ENCODE measurements at regions not wholly inside any gene's neighbourhood (a gene's known extent, or its start where the extent isn't known, plus 50 kb on each side); places are given as distances from the start of the nearest gene placed in this dataset.

GRCh38 chr10:24147321-24147720 lies 61.6 kb upstream of the KIAA1217 start:
- Mint-ChIP-seq H3K27ac (no peak overlapping the region), H3K4me1 (no peaks in the 10 kb centered on the region), H3K36me3 (no peaks in the 10 kb centered on the region), H3K9me3 (peaks cover 0 to 15% (median 7%) of the 10 kb centered on the region in 5 donors), H3K4me3 (no peak overlapping the region), H3K27me3 (peaks cover 0 to 2% of the 10 kb centered on the region in 2 donors)
- no peak for DNase-seq
- H3K36me3 ChIP-seq (ENCODE audit: insufficient read depth, low read length): no peaks in the 10 kb centered on the region
- no peak overlapping the region for H3K27ac ChIP-seq (ENCODE audit: low read depth, low read length)
- no peak overlapping the region for H3K4me3 ChIP-seq (ENCODE audit: low read length)
- H3K4me1 ChIP-seq (ENCODE audit: insufficient read depth, low read length): no peaks in the 10 kb centered on the region
- ChIA-PET CTCF (interaction anchor here (0.7 kb wide), 1 partner anchor 488 kb away, joined by 4 read pairs; no protein-coding TSS in a partner anchor), POLR2A (no interaction called here)
- H3K9me3 ChIP-seq (ENCODE audit: low read length): no peaks in the 10 kb centered on the region
- no peaks in the 10 kb centered on the region for H3K27me3 ChIP-seq (ENCODE audit: insufficient read depth, low read length, poor library complexity, severe bottlenecking)

GRCh38 chr10:24149640-24150039 lies 59.3 kb upstream of the KIAA1217 start:
- Mint-ChIP-seq H3K27ac (no peak overlapping the region), H3K4me1 (no peaks in the 10 kb centered on the region), H3K27me3 (peaks cover 0 to 2% of the 10 kb centered on the region in 2 donors), H3K9me3 (peaks cover 0 to 20% (median 7%) of the 10 kb centered on the region in 5 donors), H3K4me3 (no peak overlapping the region), H3K36me3 (no peaks in the 10 kb centered on the region)
- H3K4me1 ChIP-seq (ENCODE audit: insufficient read depth, low read length): no peaks in the 10 kb centered on the region
- H3K27ac ChIP-seq (ENCODE audit: low read depth, low read length): no peak overlapping the region
- no peak for DNase-seq
- H3K9me3 ChIP-seq (ENCODE audit: low read length): no peaks in the 10 kb centered on the region
- no peaks in the 10 kb centered on the region for H3K27me3 ChIP-seq (ENCODE audit: insufficient read depth, low read length, poor library complexity, severe bottlenecking)
- H3K4me3 ChIP-seq (ENCODE audit: low read length): no peak overlapping the region
- H3K36me3 ChIP-seq (ENCODE audit: insufficient read depth, low read length): no peaks in the 10 kb centered on the region
- CTCF ChIA-PET: no interaction called here
- POLR2A ChIA-PET: no interaction called here

GRCh38 chr10:24150853-24151252 lies 58.1 kb upstream of the KIAA1217 start:
- H3K27ac Mint-ChIP-seq: no peak overlapping the region
- peaks cover 0 to 22% (median 4%) of the 10 kb centered on the region in 5 donors for H3K9me3 Mint-ChIP-seq
- no peaks in the 10 kb centered on the region for H3K9me3 ChIP-seq (ENCODE audit: low read length)
- ChIA-PET CTCF (no interaction called here), POLR2A (no interaction called here)
- H3K4me1 Mint-ChIP-seq: no peaks in the 10 kb centered on the region
- H3K27me3 ChIP-seq (ENCODE audit: insufficient read depth, low read length, poor library complexity, severe bottlenecking): no peaks in the 10 kb centered on the region
- H3K36me3 Mint-ChIP-seq: no peaks in the 10 kb centered on the region
- no peaks in the 10 kb centered on the region for H3K4me1 ChIP-seq (ENCODE audit: insufficient read depth, low read length)
- no peak overlapping the region for H3K4me3 ChIP-seq (ENCODE audit: low read length)
- peaks cover 0 to 2% of the 10 kb centered on the region in 2 donors for H3K27me3 Mint-ChIP-seq
- no peak overlapping the region for H3K27ac ChIP-seq (ENCODE audit: low read depth, low read length)
- H3K36me3 ChIP-seq (ENCODE audit: insufficient read depth, low read length): no peaks in the 10 kb centered on the region
- no peak overlapping the region for H3K4me3 Mint-ChIP-seq
- no peak for DNase-seq

- peaks cover 0 to 2% of the 10 kb centered on the region in 2 donors for H3K27me3 Mint-ChIP-seq
- H3K36me3 Mint-ChIP-seq: no peaks in the 10 kb centered on the region
- Histone ChIP-seq H3K27me3 (ENCODE audit: insufficient read depth, low read length, poor library complexity, severe bottlenecking) (no peaks in the 10 kb centered on the region), H3K4me1 (ENCODE audit: insufficient read depth, low read length) (no peaks in the 10 kb centered on the region), H3K9me3 (ENCODE audit: low read length) (no peaks in the 10 kb centered on the region), H3K27ac (ENCODE audit: low read depth, low read length) (no peak overlapping the region), H3K4me3 (ENCODE audit: low read length) (no peak overlapping the region), H3K36me3 (ENCODE audit: insufficient read depth, low read length) (no peaks in the 10 kb centered on the region)
- no peak overlapping the region for H3K4me3 Mint-ChIP-seq
- ChIA-PET CTCF (no interaction called here), POLR2A (no interaction called here)
- DNase-seq: no peak
- no peak overlapping the region for H3K27ac Mint-ChIP-seq
- H3K9me3 Mint-ChIP-seq: peaks cover 2 to 18% (median 4%) of the 10 kb centered on the region in 5 donors
- no peaks in the 10 kb centered on the region for H3K4me1 Mint-ChIP-seq
These were observed 56.7 kb upstream of the KIAA1217 start for GRCh38 chr10:24152270-24152669.

GRCh38 chr10:24153031-24153430 lies 55.9 kb upstream of the KIAA1217 start:
- Mint-ChIP-seq H3K36me3 (no peaks in the 10 kb centered on the region), H3K4me1 (no peaks in the 10 kb centered on the region), H3K4me3 (no peak overlapping the region), H3K27me3 (peaks cover 0 to 3% of the 10 kb centered on the region in 2 donors), H3K9me3 (peaks cover 2 to 22% (median 5%) of the 10 kb centered on the region in 5 donors), H3K27ac (no peak overlapping the region)
- ChIA-PET CTCF (no interaction called here), POLR2A (no interaction called here)
- Histone ChIP-seq H3K27me3 (ENCODE audit: insufficient read depth, low read length, poor library complexity, severe bottlenecking) (no peaks in the 10 kb centered on the region), H3K9me3 (ENCODE audit: low read length) (peaks cover 5% of the 10 kb centered on the region), H3K36me3 (ENCODE audit: insufficient read depth, low read length) (no peaks in the 10 kb centered on the region), H3K4me1 (ENCODE audit: insufficient read depth, low read length) (no peaks in the 10 kb centered on the region), H3K4me3 (ENCODE audit: low read length) (no peak overlapping the region), H3K27ac (ENCODE audit: low read depth, low read length) (no peak overlapping the region)
- DNase-seq: no peak

- no peak overlapping the region for H3K27ac ChIP-seq (ENCODE audit: low read depth, low read length)
- H3K27me3 ChIP-seq (ENCODE audit: insufficient read depth, low read length, poor library complexity, severe bottlenecking): no peaks in the 10 kb centered on the region
- no peaks in the 10 kb centered on the region for H3K36me3 ChIP-seq (ENCODE audit: insufficient read depth, low read length)
- H3K4me3 Mint-ChIP-seq: no peak overlapping the region
- no peaks in the 10 kb centered on the region for H3K4me1 Mint-ChIP-seq
- ChIA-PET CTCF (no interaction called here), POLR2A (no interaction called here)
- no peak overlapping the region for H3K27ac Mint-ChIP-seq
- H3K4me3 ChIP-seq (ENCODE audit: low read length): no peak overlapping the region
- peaks cover 6% of the 10 kb centered on the region for H3K9me3 ChIP-seq (ENCODE audit: low read length)
- peaks cover 2 to 26% (median 7%) of the 10 kb centered on the region in 5 donors for H3K9me3 Mint-ChIP-seq
- no peaks in the 10 kb centered on the region for H3K4me1 ChIP-seq (ENCODE audit: insufficient read depth, low read length)
- H3K27me3 Mint-ChIP-seq: peaks cover 0 to 3% of the 10 kb centered on the region in 2 donors
- H3K36me3 Mint-ChIP-seq: no peaks in the 10 kb centered on the region
- DNase-seq: no peak
These were observed 55.4 kb upstream of the KIAA1217 start for GRCh38 chr10:24153537-24153936.

GRCh38 chr10:24156686-24157085 lies 52.3 kb upstream of the KIAA1217 start:
- H3K27me3 Mint-ChIP-seq: peaks cover 0 to 1% of the 10 kb centered on the region in 2 donors
- no peak overlapping the region for H3K4me3 Mint-ChIP-seq
- Histone ChIP-seq H3K27ac (ENCODE audit: low read depth, low read length) (no peak overlapping the region), H3K27me3 (ENCODE audit: insufficient read depth, low read length, poor library complexity, severe bottlenecking) (no peaks in the 10 kb centered on the region), H3K4me3 (ENCODE audit: low read length) (no peak overlapping the region), H3K36me3 (ENCODE audit: insufficient read depth, low read length) (no peaks in the 10 kb centered on the region), H3K9me3 (ENCODE audit: low read length) (peaks cover 6% of the 10 kb centered on the region), H3K4me1 (ENCODE audit: insufficient read depth, low read length) (no peaks in the 10 kb centered on the region)
- no peaks in the 10 kb centered on the region for H3K4me1 Mint-ChIP-seq
- ChIA-PET CTCF (no interaction called here), POLR2A (no interaction called here)
- no peak overlapping the region for H3K27ac Mint-ChIP-seq
- H3K9me3 Mint-ChIP-seq: peaks cover 2 to 26% (median 11%) of the 10 kb centered on the region in 5 donors
- no peaks in the 10 kb centered on the region for H3K36me3 Mint-ChIP-seq
- DNase-seq: no peak

- Mint-ChIP-seq H3K27me3 (peaks cover 0 to 1% of the 10 kb centered on the region in 2 donors), H3K36me3 (no peaks in the 10 kb centered on the region), H3K4me1 (no peaks in the 10 kb centered on the region), H3K27ac (no peak overlapping the region), H3K9me3 (peaks cover 2 to 20% (median 11%) of the 10 kb centered on the region in 5 donors), H3K4me3 (no peak overlapping the region)
- ChIA-PET CTCF (no interaction called here), POLR2A (no interaction called here)
- Histone ChIP-seq H3K27ac (ENCODE audit: low read depth, low read length) (no peak overlapping the region), H3K4me1 (ENCODE audit: insufficient read depth, low read length) (no peaks in the 10 kb centered on the region), H3K4me3 (ENCODE audit: low read length) (no peak overlapping the region), H3K27me3 (ENCODE audit: insufficient read depth, low read length, poor library complexity, severe bottlenecking) (no peaks in the 10 kb centered on the region), H3K9me3 (ENCODE audit: low read length) (peaks cover 6% of the 10 kb centered on the region), H3K36me3 (ENCODE audit: insufficient read depth, low read length) (no peaks in the 10 kb centered on the region)
- DNase-seq: no peak
These were observed 51.4 kb upstream of the KIAA1217 start for GRCh38 chr10:24157567-24157966.
